Fibroblast of lung (primary cell): ENCODE measurements at regions not wholly inside any gene's neighbourhood (a gene's known extent, or its start where the extent isn't known, plus 50 kb on each side); places are given as distances from the start of the nearest gene placed in this dataset.

ENCODE experiments used
- DNase-seq, 2 donors: peaks; one replicate each; pipeline versions ENCODE4 v3.0.0 to v3.0.0-alpha.2; 2010; ENCODE audit warnings: low read depth in 2 of 2
- H2AFZ ChIP-seq: 2 replicates; pipeline ENCODE4 v1.5.1; 2012; ENCODE audit warnings: low read length, control low read depth, inconsistent platforms
- H3K27ac ChIP-seq: 2 replicates; pipeline ENCODE4 v1.5.1; 2011; ENCODE audit warnings: low read length, control low read depth; ENCODE audit not compliant: insufficient read depth
- H3K27me3 ChIP-seq: 2 replicates; pipeline ENCODE4 v1.5.1; 2011; ENCODE audit warnings: mild to moderate bottlenecking, low read length; ENCODE audit not compliant: control insufficient read depth, insufficient read depth
- H3K36me3 ChIP-seq: 2 replicates; pipeline ENCODE4 v1.5.1; 2011; ENCODE audit warnings: low read length; ENCODE audit not compliant: control insufficient read depth, insufficient read depth
- H3K4me1 ChIP-seq: 2 replicates; pipeline ENCODE4 v1.5.1; 2011; ENCODE audit warnings: low read length; ENCODE audit not compliant: control insufficient read depth, insufficient read depth; ENCODE audit errors: extremely low read depth
- H3K4me2 ChIP-seq: 2 replicates; pipeline ENCODE4 v1.5.1; 2011; ENCODE audit warnings: low read length, control low read depth; ENCODE audit not compliant: insufficient read depth; ENCODE audit errors: extremely low read depth
- H3K4me3 ChIP-seq, 4 experiments: fragments of 200-600 bp in 1 of 4; sonication (generic) in 1 of 4; replicated peaks in 1 of 4; 2 replicates each; pipeline ENCODE4 v1.5.1; 2011 to 2016; ENCODE audit warnings: low read length in 4 of 4, low read depth in 3 of 4, mild to moderate bottlenecking in 3 of 4, control low read depth in 2 of 4, inconsistent platforms in 1 of 4, mixed read lengths in 1 of 4; ENCODE audit not compliant: insufficient read depth in 1 of 4; ENCODE audit errors: control extremely low read depth in 1 of 4
- H3K79me2 ChIP-seq: 2 replicates; pipeline ENCODE4 v1.5.1; 2012; ENCODE audit warnings: mild to moderate bottlenecking, low read length, inconsistent platforms; ENCODE audit not compliant: control insufficient read depth, insufficient read depth
- H3K9ac ChIP-seq: 2 replicates; pipeline ENCODE4 v1.5.1; 2011; ENCODE audit warnings: mild to moderate bottlenecking, low read length, control low read depth; ENCODE audit not compliant: insufficient read depth
- H3K9me3 ChIP-seq: 2 replicates; pipeline ENCODE4 v1.5.1; 2012; ENCODE audit warnings: low read depth, low read length; ENCODE audit not compliant: control insufficient read depth, insufficient read depth
- H4K20me1 ChIP-seq: 2 replicates; pipeline ENCODE4 v1.5.1; 2011; ENCODE audit warnings: low read length; ENCODE audit not compliant: control insufficient read depth, insufficient read depth; ENCODE audit errors: extremely low read depth
- CTCF ChIP-seq, 2 donors: IDR thresholded peaks in 1 of 2; conservative IDR thresholded peaks in 1 of 2; 1 replicate in 1 of 2; 2 replicates in 1 of 2; pipeline ENCODE4 v1.5.1; 2011 to 2012; ENCODE audit warnings: low read length in 2 of 2, control low read depth in 1 of 2, inconsistent platforms in 1 of 2, low read depth in 1 of 2, mild to moderate bottlenecking in 1 of 2
- EZH2 ChIP-seq: IDR thresholded peaks from 2 replicates; pipeline ENCODE4 v1.5.1; 2012; ENCODE audit warnings: low read length, control low read depth, mild to moderate bottlenecking; ENCODE audit errors: missing control alignments

DNA sequence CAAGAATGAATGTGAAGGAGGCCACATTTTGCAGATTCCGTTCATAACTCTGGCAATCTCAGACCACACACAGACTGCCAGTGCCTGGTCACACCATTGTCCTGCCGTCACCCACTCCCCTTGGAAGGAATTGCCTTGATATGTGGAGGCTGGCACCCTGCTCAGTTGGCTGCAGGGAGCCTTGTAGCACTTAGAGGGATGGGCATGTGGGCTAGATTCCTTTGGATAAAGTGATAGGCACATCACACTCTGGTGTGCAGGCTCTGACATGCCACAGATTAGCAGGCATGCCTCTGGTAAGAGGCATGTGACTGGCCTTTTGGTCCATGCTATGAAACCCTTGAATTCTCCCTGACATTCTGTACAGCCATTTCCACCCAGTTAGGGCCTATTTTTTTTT is 254.6 kb upstream of the PIK3R1 start:
- no peak overlapping the region for H3K4me3 ChIP-seq
- H3K4me1 ChIP-seq, result no peaks in the 10 kb centered on the region
- H3K27me3 ChIP-seq, result no peaks in the 10 kb centered on the region
- H3K9ac ChIP-seq, result no peak overlapping the region
- H3K36me3 ChIP-seq, result no peaks in the 10 kb centered on the region
- no peak overlapping the region for H3K27ac ChIP-seq
- no peak for DNase-seq
- no peaks in the 10 kb centered on the region for H3K79me2 ChIP-seq
- no peaks in the 10 kb centered on the region for H4K20me1 ChIP-seq
- no peak overlapping the region for H2AFZ ChIP-seq
- H3K9me3 ChIP-seq, result no peaks in the 10 kb centered on the region
- no peak for TF ChIP-seq CTCF (conservative IDR thresholded peaks at IDR 0.05 in 1 of 2, IDR thresholded peaks at IDR 0.05 in 1 of 2; ENCODE audit: low read depth in 1 of 2, low read length in 2 of 2)
- no peak for TF ChIP-seq EZH2
- no peak overlapping the region for H3K4me2 ChIP-seq

- Histone ChIP-seq H3K27me3 (no peaks in the 10 kb centered on the region), H3K4me3 (no peak overlapping the region), H3K9me3 (no peaks in the 10 kb centered on the region), H3K79me2 (no peaks in the 10 kb centered on the region), H3K4me1 (no peaks in the 10 kb centered on the region), H3K27ac (no peak overlapping the region), H4K20me1 (no peaks in the 10 kb centered on the region), H2AFZ (no peak overlapping the region), H3K4me2 (no peak overlapping the region), H3K9ac (no peak overlapping the region), H3K36me3 (no peaks in the 10 kb centered on the region)
- no peak for DNase-seq
- TF ChIP-seq EZH2 (no peak), CTCF (conservative IDR thresholded peaks at IDR 0.05 in 1 of 2, IDR thresholded peaks at IDR 0.05 in 1 of 2; ENCODE audit: low read depth in 1 of 2, low read length in 2 of 2) (no peak)
Measured at GRCh38 chr5:67957374-67957773, 258.2 kb upstream of the PIK3R1 start.

- Histone ChIP-seq H2AFZ (no peak overlapping the region), H4K20me1 (no peaks in the 10 kb centered on the region), H3K27me3 (no peaks in the 10 kb centered on the region), H3K9ac (no peak overlapping the region), H3K27ac (no peak overlapping the region), H3K4me3 (no peak overlapping the region), H3K79me2 (no peaks in the 10 kb centered on the region), H3K4me2 (no peak overlapping the region), H3K36me3 (no peaks in the 10 kb centered on the region), H3K9me3 (no peaks in the 10 kb centered on the region), H3K4me1 (no peaks in the 10 kb centered on the region)
- no peak for DNase-seq
- no peak for TF ChIP-seq EZH2
- TF ChIP-seq CTCF (conservative IDR thresholded peaks at IDR 0.05 in 1 of 2, IDR thresholded peaks at IDR 0.05 in 1 of 2; ENCODE audit: low read depth in 1 of 2, low read length in 2 of 2), result no peak
Measured at GRCh38 chr5:67954351-67954750, 261.2 kb upstream of the PIK3R1 start.
